ENCODE measurements at regions not wholly inside any gene's neighbourhood (a gene's known extent, or its start where the extent isn't known, plus 50 kb on each side); places are given as distances from the start of the nearest gene placed in this dataset.

GRCh38 chr20:54766483-54766882, 291.1 kb downstream of the DOK5 start:
- TF ChIP-seq, protein P1, sequence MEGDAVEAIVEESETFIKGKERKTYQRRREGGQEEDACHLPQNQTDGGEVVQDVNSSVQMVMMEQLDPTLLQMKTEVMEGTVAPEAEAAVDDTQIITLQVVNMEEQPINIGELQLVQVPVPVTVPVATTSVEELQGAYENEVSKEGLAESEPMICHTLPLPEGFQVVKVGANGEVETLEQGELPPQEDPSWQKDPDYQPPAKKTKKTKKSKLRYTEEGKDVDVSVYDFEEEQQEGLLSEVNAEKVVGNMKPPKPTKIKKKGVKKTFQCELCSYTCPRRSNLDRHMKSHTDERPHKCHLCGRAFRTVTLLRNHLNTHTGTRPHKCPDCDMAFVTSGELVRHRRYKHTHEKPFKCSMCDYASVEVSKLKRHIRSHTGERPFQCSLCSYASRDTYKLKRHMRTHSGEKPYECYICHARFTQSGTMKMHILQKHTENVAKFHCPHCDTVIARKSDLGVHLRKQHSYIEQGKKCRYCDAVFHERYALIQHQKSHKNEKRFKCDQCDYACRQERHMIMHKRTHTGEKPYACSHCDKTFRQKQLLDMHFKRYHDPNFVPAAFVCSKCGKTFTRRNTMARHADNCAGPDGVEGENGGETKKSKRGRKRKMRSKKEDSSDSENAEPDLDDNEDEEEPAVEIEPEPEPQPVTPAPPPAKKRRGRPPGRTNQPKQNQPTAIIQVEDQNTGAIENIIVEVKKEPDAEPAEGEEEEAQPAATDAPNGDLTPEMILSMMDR (IDR thresholded peaks at IDR 0.05; ENCODE audit: insufficient read depth, low read depth, low read length, missing control alignments), result no peak
- H3K4me3 ChIP-seq (ENCODE audit: low read length), result no peak overlapping the region
- DNase-seq (ENCODE audit: low read depth), result no peak

DNA sequence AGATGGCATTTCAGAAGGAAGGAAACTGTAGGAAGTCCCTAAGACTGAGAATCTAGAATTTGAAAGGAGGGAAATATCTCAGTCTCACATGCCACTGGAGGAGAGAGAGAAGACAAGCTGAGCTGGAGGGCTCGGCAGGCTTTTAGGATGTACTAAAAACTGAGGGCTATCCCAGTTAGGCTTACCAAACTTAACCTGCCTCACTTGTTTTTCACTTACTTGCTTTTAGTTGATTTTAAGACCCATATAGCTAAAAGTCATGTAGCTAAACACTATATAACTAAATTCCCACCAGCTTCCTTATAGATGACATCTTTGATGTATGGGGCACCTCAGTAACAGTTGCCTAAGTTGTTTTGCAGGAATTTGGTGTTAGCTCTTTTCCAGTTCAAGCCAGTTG, 288.0 kb downstream of the DOK5 start:
- H3K4me3 ChIP-seq (ENCODE audit: low read length), result no peak overlapping the region
- no peak for DNase-seq (ENCODE audit: low read depth)
- TF ChIP-seq, protein P1 (IDR thresholded peaks at IDR 0.05; ENCODE audit: insufficient read depth, low read depth, low read length, missing control alignments), result no peak

GRCh38 chr20:54759589-54759988, 284.2 kb downstream of the DOK5 start:
- no peak overlapping the region for H3K4me3 ChIP-seq (ENCODE audit: low read length)
- DNase-seq (ENCODE audit: low read depth), result no peak
- TF ChIP-seq, protein P1 (IDR thresholded peaks at IDR 0.05; ENCODE audit: insufficient read depth, low read depth, low read length, missing control alignments), result no peak

DNA sequence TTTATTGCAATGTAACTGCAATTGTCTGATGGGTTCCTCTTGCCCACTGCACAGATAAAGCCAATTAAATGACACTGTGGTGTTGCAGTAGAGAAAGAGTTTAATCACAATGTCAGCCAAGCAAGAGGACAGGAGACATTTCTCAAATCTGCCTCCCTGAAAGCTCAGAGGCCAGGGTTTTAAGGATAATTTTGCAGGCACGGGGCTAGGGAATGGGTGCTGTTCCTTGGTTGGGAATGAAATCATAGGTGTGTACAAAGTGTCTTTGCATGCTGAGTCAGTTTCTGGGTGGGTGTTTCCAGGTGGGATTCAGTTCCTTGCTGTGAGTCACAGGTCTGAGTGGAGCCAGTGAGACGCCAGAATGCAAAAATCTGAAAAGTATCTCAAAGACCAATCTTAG, 271.4 kb downstream of the DOK5 start:
- DNase-seq (ENCODE audit: low read depth), result no peak
- TF ChIP-seq, protein P1 (IDR thresholded peaks at IDR 0.05; ENCODE audit: insufficient read depth, low read depth, low read length, missing control alignments), result no peak
- no peak overlapping the region for H3K4me3 ChIP-seq (ENCODE audit: low read length)

DNA sequence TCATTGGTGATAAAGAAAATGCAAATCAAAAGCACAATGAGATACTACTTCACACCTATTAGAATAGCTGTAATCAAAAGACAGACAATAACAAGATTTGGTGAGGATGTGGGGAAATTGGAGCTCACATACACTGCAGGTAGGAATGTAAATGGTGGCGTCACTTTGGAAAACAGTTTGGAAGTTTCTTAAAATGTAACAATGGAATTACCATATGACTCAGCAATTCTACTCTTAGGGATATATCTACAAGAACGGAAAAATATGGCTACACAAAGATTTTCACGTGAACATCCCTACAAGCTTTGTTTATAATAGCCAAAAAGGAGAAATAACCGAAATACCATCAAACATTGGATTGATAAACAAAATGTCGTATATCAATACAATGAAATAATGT, 270.4 kb downstream of the DOK5 start:
- TF ChIP-seq, protein P1 (IDR thresholded peaks at IDR 0.05; ENCODE audit: insufficient read depth, low read depth, low read length, missing control alignments), result no peak
- no peak overlapping the region for H3K4me3 ChIP-seq (ENCODE audit: low read length)
- DNase-seq (ENCODE audit: low read depth), result no peak

DNA sequence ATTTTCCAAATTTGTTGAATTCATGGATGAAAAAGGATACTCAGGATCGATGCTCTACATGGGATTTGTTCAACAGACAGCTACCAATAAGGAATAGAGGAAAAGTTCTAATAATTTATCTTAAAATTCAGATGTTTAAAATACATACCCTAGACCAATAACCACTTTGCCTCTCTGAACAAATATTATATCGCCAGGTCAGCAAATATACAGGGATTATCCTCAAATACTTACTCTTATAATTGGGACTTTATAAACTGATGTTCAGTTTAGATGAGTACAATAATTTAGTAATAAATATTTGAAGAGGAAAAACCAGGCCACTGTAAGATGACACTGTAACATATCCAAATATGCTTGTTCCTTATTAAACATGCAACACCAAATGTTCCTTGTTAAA, 268.7 kb downstream of the DOK5 start:
- no peak for DNase-seq (ENCODE audit: low read depth)
- TF ChIP-seq, protein P1 (IDR thresholded peaks at IDR 0.05; ENCODE audit: insufficient read depth, low read depth, low read length, missing control alignments), result no peak
- H3K4me3 ChIP-seq (ENCODE audit: low read length), result no peak overlapping the region

GRCh38 chr20:54742193-54742592, 266.8 kb downstream of the DOK5 start:
- no peak for DNase-seq (ENCODE audit: low read depth)
- TF ChIP-seq, protein P1 (IDR thresholded peaks at IDR 0.05; ENCODE audit: insufficient read depth, low read depth, low read length, missing control alignments), result no peak
- no peak overlapping the region for H3K4me3 ChIP-seq (ENCODE audit: low read length)
